GM12878 (cell line): ENCODE measurements at regions not wholly inside any gene's neighbourhood (a gene's known extent, or its start where the extent isn't known, plus 50 kb on each side); places are given as distances from the start of the nearest gene placed in this dataset.

Source experiments
- ATAC-seq: fragments of 200-7000 bp; cut with Tn5 transposase; 3 replicates; pipeline ENCODE4 v1.9.1; 2020; ENCODE audit warnings: mild to moderate bottlenecking, moderate library complexity
- BruUV-seq: library from RNA; stranded (reverse); fragments of 400-500 nt; replicated peaks from 2 replicates; lab custom pipeline; 2021; lab: Mats Ljungman, UMichigan
- CTCF ChIA-PET: fragments of 300-600 bp; sonication (Branson Sonifier 250); formaldehyde crosslinking; extraction: SDS; loops from one replicate; lab custom pipeline; 2021; ENCODE audit warnings: inconsistent platforms; lab: Yijun Ruan, JAX
- POLR2A ChIA-PET: fragments of 350-600 bp; formaldehyde crosslinking; extraction: SDS; loops from one replicate; lab custom pipeline; 2021; ENCODE audit warnings: inconsistent platforms; lab: Charles Lee
- RAD21 ChIA-PET: fragments of 300-600 bp; sonication (Branson Sonifier 250); formaldehyde crosslinking; loops from one replicate; lab custom pipeline; 2023; ENCODE audit warnings: antibody characterized with exemption; ENCODE audit not compliant: unreplicated experiment; lab: Charles Lee
- SMC1A ChIA-PET: fragments of 300-600 bp; sonication (Branson Sonifier 250); formaldehyde crosslinking; loops from one replicate; lab custom pipeline; 2023; ENCODE audit not compliant: unreplicated experiment, uncharacterized antibody; lab: Charles Lee
- DNase-seq: peaks from one replicate; pipeline ENCODE4 v3.0.0-alpha.2; 2011; ENCODE audit warnings: low read depth, low spot score
- FAIRE-seq: peaks from 3 replicates; lab custom pipeline; 2011; peaks lifted over from hg19 to GRCh38; lab: Jason Lieb, UNC
- H2AFZ ChIP-seq: 2 replicates; pipeline ENCODE4 v1.6.0; 2011; ENCODE audit warnings: low read depth, low read length, control low read depth; ENCODE audit not compliant: control insufficient read depth
- H3K27ac ChIP-seq: 2 replicates; pipeline ENCODE4 v1.5.1; 2011; ENCODE audit warnings: control low read depth; ENCODE audit not compliant: control insufficient read depth, insufficient read depth
- H3K27me3 ChIP-seq, 2 experiments: replicated peaks in 1 of 2; 2 replicates each; pipeline versions ENCODE4 v1.6.0 to v1.6.1; 2011; ENCODE audit warnings: low read length in 1 of 2; ENCODE audit not compliant: control insufficient read depth in 2 of 2, insufficient read depth in 2 of 2
- H3K36me3 ChIP-seq, 2 experiments: 2 replicates each; pipeline ENCODE4 v1.5.1; 2011; ENCODE audit warnings: low read length in 1 of 2; ENCODE audit not compliant: control insufficient read depth in 2 of 2, insufficient read depth in 2 of 2
- H3K4me1 ChIP-seq: 2 replicates; pipeline ENCODE4 v1.6.1; 2011; ENCODE audit warnings: mild to moderate bottlenecking, low read length, moderate library complexity, mixed read lengths; ENCODE audit not compliant: control insufficient read depth, insufficient read depth
- H3K4me2 ChIP-seq: 2 replicates; pipeline ENCODE4 v1.6.0; 2011; ENCODE audit warnings: control low read depth; ENCODE audit not compliant: control insufficient read depth, insufficient read depth
- H3K4me3 ChIP-seq: fragments of 200-600 bp; sonication (generic); 2 replicates; pipeline ENCODE4 v1.5.1; 2016
- H3K79me2 ChIP-seq: 2 replicates; pipeline ENCODE4 v1.6.0; 2011; ENCODE audit warnings: low read length; ENCODE audit not compliant: control insufficient read depth, insufficient read depth
- H3K9ac ChIP-seq: 2 replicates; pipeline ENCODE4 v1.8.0; 2011; ENCODE audit warnings: low read length, control low read depth, mixed read lengths; ENCODE audit not compliant: control insufficient read depth, insufficient read depth
- H3K9me3 ChIP-seq: replicated peaks from 3 replicates; pipeline ENCODE4 v1.5.1; 2011; ENCODE audit warnings: mild to moderate bottlenecking, low read length; ENCODE audit not compliant: control insufficient read depth, insufficient read depth
- H4K20me1 ChIP-seq: 2 replicates; pipeline ENCODE4 v1.6.0; 2011; ENCODE audit not compliant: control insufficient read depth, insufficient read depth
- ASH2L ChIP-seq: fragments of 300-600, 200-600 bp; sonication (generic); IDR thresholded peaks from 2 replicates; pipeline ENCODE4 v1.6.1; 2017; ENCODE audit warnings: low read depth, mild to moderate bottlenecking, borderline replicate concordance
- BACH1 ChIP-seq: fragments of 450-650 bp; IDR thresholded peaks from 2 replicates; pipeline ENCODE4 v1.6.1; 2017; ENCODE audit warnings: mild to moderate bottlenecking, borderline replicate concordance
- CBX3 ChIP-seq: fragments of 200-600 bp; sonication (generic); IDR thresholded peaks from 2 replicates; pipeline ENCODE4 v1.6.1; 2016; ENCODE audit warnings: low read depth, borderline replicate concordance
- CEBPB ChIP-seq, 2 experiments: fragments of 150-350 bp in 1 of 2; IDR thresholded peaks; 2 replicates each; pipeline ENCODE4 v1.6.1; 2012 to 2014; ENCODE audit warnings: low read depth in 2 of 2, low read length in 2 of 2, borderline replicate concordance in 1 of 2, inconsistent platforms in 1 of 2
- CHD1 ChIP-seq: IDR thresholded peaks from 2 replicates; pipeline ENCODE4 v1.6.1; 2012; ENCODE audit warnings: low read depth, low read length, improper control_type of control experiment
- CHD2 ChIP-seq: IDR thresholded peaks from 2 replicates; pipeline ENCODE4 v1.6.1; 2011; ENCODE audit warnings: low read depth, low read length, improper control_type of control experiment, borderline replicate concordance
- CREM ChIP-seq: IDR thresholded peaks from 2 replicates; pipeline ENCODE4 v1.6.1; 2014; ENCODE audit warnings: antibody characterized with exemption, low read depth
- IRF4 ChIP-seq: IDR thresholded peaks from 2 replicates; pipeline ENCODE4 v1.6.1; 2011; ENCODE audit warnings: low read depth, low read length
- IRF5 ChIP-seq: fragments of 450-650 bp; IDR thresholded peaks from 2 replicates; pipeline ENCODE4 v1.6.1; 2017; ENCODE audit warnings: borderline replicate concordance
- MLLT1 ChIP-seq: fragments of 450-650 bp; IDR thresholded peaks from 2 replicates; pipeline ENCODE4 v1.6.1; 2016; ENCODE audit warnings: mild to moderate bottlenecking
- NR2F1 ChIP-seq: fragments of 450-650 bp; conservative IDR thresholded peaks from 2 replicates; pipeline ENCODE4 v1.6.1; 2017; ENCODE audit warnings: mild to moderate bottlenecking
- NRF1 ChIP-seq: conservative IDR thresholded peaks from 2 replicates; pipeline ENCODE4 v1.6.1; 2011; ENCODE audit warnings: mild to moderate bottlenecking, low read depth, low read length, improper control_type of control experiment
- PAX5 ChIP-seq: IDR thresholded peaks from 2 replicates; pipeline ENCODE4 v1.6.1; 2011; ENCODE audit warnings: low read depth, low read length, borderline replicate concordance
- PAX8 ChIP-seq: fragments of 450-650 bp; IDR thresholded peaks from 2 replicates; pipeline ENCODE4 v1.6.1; 2017; ENCODE audit warnings: mild to moderate bottlenecking, moderate library complexity
- SMC3 ChIP-seq: IDR thresholded peaks from 2 replicates; pipeline ENCODE4 v1.6.1; 2011; ENCODE audit warnings: low read length, improper control_type of control experiment, borderline replicate concordance
- TCF7 ChIP-seq: IDR thresholded peaks from 2 replicates; pipeline ENCODE4 v1.6.1; 2014; ENCODE audit warnings: antibody characterized with exemption, borderline replicate concordance
- ZBED1 ChIP-seq: IDR thresholded peaks from 2 replicates; pipeline ENCODE4 v1.6.1; 2016; ENCODE audit warnings: borderline replicate concordance
- ZBTB33 ChIP-seq: fragments of 450-650 bp; IDR thresholded peaks from 2 replicates; pipeline ENCODE4 v1.6.1; 2017; ENCODE audit warnings: mild to moderate bottlenecking
- ZNF622 ChIP-seq: fragments of 450-650 bp; IDR thresholded peaks from 2 replicates; pipeline ENCODE4 v1.6.1; 2017; ENCODE audit warnings: mild to moderate bottlenecking, inconsistent platforms
- WGBS: methylation state at CpG from one replicate; pipeline ENCODE4 v1.1.6; 2016; ENCODE audit warnings: low lambda C conversion rate; ENCODE audit not compliant: insufficient replicate concordance, insufficient coverage; ENCODE audit errors: missing lambda C conversion rate; 5-methylcytosine and 5-hydroxymethylcytosine counted together
- in situ Hi-C: fragments of 300-500 bp; cut with MboI; formaldehyde crosslinking; loops from 9 replicates; pipeline ENCODE4 v1.14.3; 2018; ENCODE audit warnings: mixed read lengths
- intact Hi-C: fragments of 100-400 bp; cut with micrococcal nuclease; formaldehyde crosslinking; loops from one replicate; pipeline ENCODE4 v1.14.2; 2022; ENCODE audit not compliant: unreplicated experiment

GRCh38 chr4:166274775-166275174 lies 401.7 kb downstream of the TLL1 start:
- no peak for ATAC-seq

More at GRCh38 chr4:166274775-166275174, 401.7 kb downstream of the TLL1 start:
- no TSS peak for BruUV-seq
- no peaks in the 10 kb centered on the region for H3K27me3 ChIP-seq
- DNase-seq: no peak
- no peaks in the 10 kb centered on the region for H3K79me2 ChIP-seq
- ChIA-PET CTCF (no interaction called here), RAD21 (no interaction called here), POLR2A (no interaction called here), SMC1A (no interaction called here)
- no peaks in the 10 kb centered on the region for H3K36me3 ChIP-seq
- H3K27ac ChIP-seq: no peak overlapping the region
- no peak overlapping the region for H3K9ac ChIP-seq
- H3K4me1 ChIP-seq: no peaks in the 10 kb centered on the region
- no peaks in the 10 kb centered on the region for H4K20me1 ChIP-seq
- H3K4me3 ChIP-seq: no peak overlapping the region
- no peak overlapping the region for H3K4me2 ChIP-seq
- no peak for TF ChIP-seq CREM
- no peak for TF ChIP-seq ZBTB33
- TF ChIP-seq NR2F1: no peak
- no peak for TF ChIP-seq PAX5
- no peak for TF ChIP-seq TCF7
- no peak for TF ChIP-seq PAX8
- TF ChIP-seq NRF1: no peak
- TF ChIP-seq BACH1: no peak
- no peak for TF ChIP-seq MLLT1
- TF ChIP-seq CHD1: no peak
- TF ChIP-seq ASH2L: no peak
- no peak for TF ChIP-seq ZBED1
- no peak for TF ChIP-seq CEBPB (IDR thresholded peaks at IDR 0.05; ENCODE audit: borderline replicate concordance in 1 of 2, low read depth in 2 of 2, low read length in 2 of 2)
- no peak for TF ChIP-seq IRF4
- no peak for TF ChIP-seq ZNF622
- TF ChIP-seq CBX3: no peak
- TF ChIP-seq CHD2: no peak
- TF ChIP-seq SMC3: no peak
- no peak for TF ChIP-seq IRF5
- in situ Hi-C loops: no loop called here
- H2AFZ ChIP-seq: no peak overlapping the region
- FAIRE-seq: no peak
- WGBS: 0% methylated on average over 1 of the region's 1 CpG
- intact Hi-C loops: no loop called here
- no peaks in the 10 kb centered on the region for H3K9me3 ChIP-seq
